ENCODE measurements at regions not wholly inside any gene's neighbourhood (a gene's known extent, or its start where the extent isn't known, plus 50 kb on each side); places are given as distances from the start of the nearest gene placed in this dataset.

DNA sequence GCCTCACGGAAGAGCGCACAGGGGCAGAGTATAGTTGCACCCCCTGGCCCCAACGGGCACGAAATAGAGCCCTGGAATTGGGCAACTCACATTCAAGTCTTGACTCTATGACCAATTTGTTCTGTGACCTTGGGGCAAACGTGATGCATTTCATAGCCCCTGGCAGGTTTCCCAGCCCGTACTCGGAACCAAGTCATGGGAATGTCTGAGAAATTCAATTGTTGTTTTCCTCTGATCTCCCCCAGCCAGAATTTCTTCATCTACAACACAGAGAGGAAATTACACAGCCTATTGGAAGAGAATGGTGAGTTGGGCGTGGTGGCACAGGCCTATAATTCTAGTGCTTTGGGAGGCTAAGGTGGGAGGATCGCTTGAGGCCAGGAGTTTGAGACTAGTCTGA, 322.3 kb upstream of the SULF2 start:
- no peak for DNase-seq
- H3K36me3 ChIP-seq = no peaks in the 10 kb centered on the region
- WGBS (ENCODE audit: insufficient coverage, low coverage, low lambda C conversion rate, missing lambda C conversion rate) = 72% methylated on average over 8 of the region's 9 CpGs
- intact Hi-C loops (cut with DNase I) = no loop called here
- no peak for TF ChIP-seq POLR2A (IDR thresholded peaks at IDR 0.05)
- TF ChIP-seq, protein P1, sequence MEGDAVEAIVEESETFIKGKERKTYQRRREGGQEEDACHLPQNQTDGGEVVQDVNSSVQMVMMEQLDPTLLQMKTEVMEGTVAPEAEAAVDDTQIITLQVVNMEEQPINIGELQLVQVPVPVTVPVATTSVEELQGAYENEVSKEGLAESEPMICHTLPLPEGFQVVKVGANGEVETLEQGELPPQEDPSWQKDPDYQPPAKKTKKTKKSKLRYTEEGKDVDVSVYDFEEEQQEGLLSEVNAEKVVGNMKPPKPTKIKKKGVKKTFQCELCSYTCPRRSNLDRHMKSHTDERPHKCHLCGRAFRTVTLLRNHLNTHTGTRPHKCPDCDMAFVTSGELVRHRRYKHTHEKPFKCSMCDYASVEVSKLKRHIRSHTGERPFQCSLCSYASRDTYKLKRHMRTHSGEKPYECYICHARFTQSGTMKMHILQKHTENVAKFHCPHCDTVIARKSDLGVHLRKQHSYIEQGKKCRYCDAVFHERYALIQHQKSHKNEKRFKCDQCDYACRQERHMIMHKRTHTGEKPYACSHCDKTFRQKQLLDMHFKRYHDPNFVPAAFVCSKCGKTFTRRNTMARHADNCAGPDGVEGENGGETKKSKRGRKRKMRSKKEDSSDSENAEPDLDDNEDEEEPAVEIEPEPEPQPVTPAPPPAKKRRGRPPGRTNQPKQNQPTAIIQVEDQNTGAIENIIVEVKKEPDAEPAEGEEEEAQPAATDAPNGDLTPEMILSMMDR (IDR thresholded peaks at IDR 0.05) = no peak
- no peak for ATAC-seq
- no peaks in the 10 kb centered on the region for H3K9me3 ChIP-seq
- peaks cover 0 to 6% (median under 1%) of the 10 kb centered on the region in 4 donors for H3K4me1 ChIP-seq
- H3K27ac ChIP-seq = no peak overlapping the region
- no peak overlapping the region for H3K4me3 ChIP-seq
- H3K27me3 ChIP-seq = no peaks in the 10 kb centered on the region

GRCh38 chr20:48106428-48106827, 321.1 kb upstream of the SULF2 start:
- WGBS (ENCODE audit: insufficient coverage, low coverage, low lambda C conversion rate, missing lambda C conversion rate) = 76% methylated on average over 3 of the region's 3 CpGs
- Histone ChIP-seq H3K4me3 (no peak overlapping the region), H3K9me3 (no peaks in the 10 kb centered on the region), H3K4me1 (peaks cover 0 to 8% (median 2%) of the 10 kb centered on the region in 4 donors), H3K27me3 (no peaks in the 10 kb centered on the region), H3K36me3 (no peaks in the 10 kb centered on the region), H3K27ac (no peak overlapping the region)
- intact Hi-C loops (cut with DNase I) = no loop called here
- no peak for DNase-seq
- no peak for ATAC-seq
- TF ChIP-seq, protein P1 (IDR thresholded peaks at IDR 0.05) = no peak
- TF ChIP-seq POLR2A (IDR thresholded peaks at IDR 0.05) = no peak

- Histone ChIP-seq H3K9me3 (no peaks in the 10 kb centered on the region), H3K27me3 (no peaks in the 10 kb centered on the region), H3K36me3 (no peaks in the 10 kb centered on the region), H3K4me3 (no peak overlapping the region), H3K27ac (no peak overlapping the region), H3K4me1 (peaks cover 0 to 8% (median 2%) of the 10 kb centered on the region in 4 donors)
- DNase-seq (no peak), ATAC-seq (no peak)
- TF ChIP-seq, protein P1 (IDR thresholded peaks at IDR 0.05) = no peak
- no peak for TF ChIP-seq POLR2A (IDR thresholded peaks at IDR 0.05)
- intact Hi-C loops (cut with DNase I) = no loop called here
- WGBS (ENCODE audit: insufficient coverage, low coverage, low lambda C conversion rate, missing lambda C conversion rate) = 69% methylated on average over 11 of the region's 11 CpGs
Measured at GRCh38 chr20:48105526-48105925, 320.2 kb upstream of the SULF2 start.

DNA sequence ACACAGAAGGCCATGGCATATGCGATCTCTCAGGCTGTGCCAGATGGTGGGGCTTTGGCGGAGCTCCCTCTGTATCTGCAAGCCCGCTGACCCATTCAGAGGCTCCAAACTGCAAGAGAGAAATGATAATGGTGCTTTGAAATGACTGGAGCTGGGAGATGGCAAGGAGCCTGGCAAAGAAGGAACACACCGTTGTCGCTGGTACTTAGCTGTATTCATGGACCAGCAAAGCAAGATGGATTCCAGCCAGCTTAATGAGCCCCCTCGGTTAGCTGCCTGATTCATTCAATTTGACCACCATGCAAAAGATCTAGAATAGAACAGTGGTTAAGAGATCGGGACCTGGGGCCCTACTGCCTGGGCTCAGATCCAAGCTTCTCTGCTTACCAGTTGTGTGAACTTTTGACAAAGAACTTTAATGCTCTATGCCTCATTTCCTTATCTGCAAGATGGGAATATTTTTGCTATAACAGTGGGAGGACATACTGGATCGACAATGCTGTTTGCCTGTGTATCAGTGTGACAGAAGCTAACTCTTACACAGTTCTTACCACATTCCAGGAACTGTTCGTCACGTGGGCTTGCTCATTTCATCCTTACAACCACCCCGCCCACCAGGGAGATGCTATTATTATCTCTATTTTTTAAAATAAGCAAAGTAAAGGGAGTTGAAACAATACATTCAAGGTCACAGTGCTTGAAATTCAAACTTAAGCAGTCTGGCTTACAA, 317.8 kb upstream of the SULF2 start:
- TF ChIP-seq, protein P1 (IDR thresholded peaks at IDR 0.05) = no peak
- no peak for TF ChIP-seq POLR2A (IDR thresholded peaks at IDR 0.05)
- Histone ChIP-seq H3K4me3 (no peak overlapping the region), H3K27ac (peak overlapping the region in 1 of 3 donors; percentile 21), H3K27me3 (no peaks in the 10 kb centered on the region), H3K9me3 (no peaks in the 10 kb centered on the region), H3K4me1 (peaks cover 0 to 8% (median 2%) of the 10 kb centered on the region in 4 donors), H3K36me3 (no peaks in the 10 kb centered on the region)
- 67% methylated on average over 9 of the region's 11 CpGs for WGBS (ENCODE audit: insufficient coverage, low coverage, low lambda C conversion rate, missing lambda C conversion rate)
- DNase-seq (no peak), ATAC-seq (no peak)
- intact Hi-C loops (cut with DNase I) = no loop called here

All from right lobe of liver (tissue), 6 donors.